Mesendoderm (in vitro differentiated cells): ENCODE measurements at regions not wholly inside any gene's neighbourhood (a gene's known extent, or its start where the extent isn't known, plus 50 kb on each side); places are given as distances from the start of the nearest gene placed in this dataset.

ENCODE experiments used
- DNase-seq: peaks from one replicate; pipeline ENCODE4 v3.0.0; 2013
- H2AK5ac ChIP-seq: 2 replicates; pipeline ENCODE4 v1.6.1; 2013; ENCODE audit warnings: low read length, inconsistent platforms
- H2BK120ac ChIP-seq: 2 replicates; pipeline ENCODE4 v1.6.1; 2013; ENCODE audit warnings: low read depth, mild to moderate bottlenecking, low read length, moderate library complexity, mixed read lengths
- H2BK15ac ChIP-seq: replicated peaks from 2 replicates; pipeline ENCODE4 v1.6.1; 2013; ENCODE audit warnings: low read depth, mild to moderate bottlenecking, moderate library complexity
- H2BK5ac ChIP-seq: 2 replicates; pipeline ENCODE4 v1.6.1; 2013; ENCODE audit warnings: low read length, inconsistent platforms
- H3K18ac ChIP-seq: 2 replicates; pipeline ENCODE4 v1.6.1; 2013; ENCODE audit warnings: mild to moderate bottlenecking, low read length, mixed read lengths
- H3K23ac ChIP-seq: one replicate; pipeline ENCODE4 v1.6.1; 2013; ENCODE audit warnings: low read length
- H3K27ac ChIP-seq: 2 replicates; pipeline ENCODE4 v1.5.1; 2013; ENCODE audit warnings: low read depth, mild to moderate bottlenecking, inconsistent platforms, low read length, moderate library complexity
- H3K27me3 ChIP-seq: 2 replicates; pipeline ENCODE4 v1.6.1; 2013; ENCODE audit warnings: low read length, control low read depth, mild to moderate bottlenecking, inconsistent platforms; ENCODE audit not compliant: insufficient read depth, poor library complexity
- H3K36me3 ChIP-seq: 2 replicates; pipeline ENCODE4 v1.6.1; 2013; ENCODE audit warnings: low read length, inconsistent platforms; ENCODE audit not compliant: control insufficient read depth, insufficient read depth
- H3K4ac ChIP-seq: one replicate; pipeline ENCODE4 v1.6.1; 2013; ENCODE audit warnings: low read depth, mild to moderate bottlenecking, low read length, moderate library complexity
- H3K4me1 ChIP-seq: 2 replicates; pipeline ENCODE4 v1.6.1; 2013; ENCODE audit warnings: low read depth, low read length, inconsistent platforms; ENCODE audit not compliant: control insufficient read depth
- H3K4me2 ChIP-seq: 2 replicates; pipeline ENCODE4 v1.6.1; 2013; ENCODE audit warnings: low read length
- H3K4me3 ChIP-seq: 2 replicates; pipeline ENCODE4 v1.5.1; 2013; ENCODE audit warnings: mild to moderate bottlenecking, low read length
- H3K56ac ChIP-seq: one replicate; pipeline ENCODE4 v1.6.1; 2013; ENCODE audit warnings: low read length
- H3K79me1 ChIP-seq: 2 replicates; pipeline ENCODE4 v1.6.1; 2013; ENCODE audit warnings: low read length, inconsistent platforms
- H3K79me2 ChIP-seq: 2 replicates; pipeline ENCODE4 v1.6.1; 2013; ENCODE audit warnings: mild to moderate bottlenecking, low read length; ENCODE audit not compliant: control insufficient read depth, insufficient read depth
- H3K9ac ChIP-seq: 2 replicates; pipeline ENCODE4 v1.6.1; 2013; ENCODE audit warnings: low read length, inconsistent platforms
- H4K5ac ChIP-seq: one replicate; pipeline ENCODE4 v1.6.1; 2013; ENCODE audit warnings: low read length
- H4K8ac ChIP-seq: one replicate; pipeline ENCODE4 v1.6.1; 2013; ENCODE audit warnings: low read depth, mild to moderate bottlenecking, control low read depth, low read length, moderate library complexity
- WGBS: extraction: QIAGEN DNeasy Blood & Tissue Kit; methylation state at CpG from one replicate; pipeline ENCODE4 v1.1.7; 2013; ENCODE audit warnings: low lambda C conversion rate, missing lambda C conversion rate; ENCODE audit not compliant: insufficient coverage; ENCODE audit errors: extremely low coverage; 5-methylcytosine and 5-hydroxymethylcytosine counted together

DNA sequence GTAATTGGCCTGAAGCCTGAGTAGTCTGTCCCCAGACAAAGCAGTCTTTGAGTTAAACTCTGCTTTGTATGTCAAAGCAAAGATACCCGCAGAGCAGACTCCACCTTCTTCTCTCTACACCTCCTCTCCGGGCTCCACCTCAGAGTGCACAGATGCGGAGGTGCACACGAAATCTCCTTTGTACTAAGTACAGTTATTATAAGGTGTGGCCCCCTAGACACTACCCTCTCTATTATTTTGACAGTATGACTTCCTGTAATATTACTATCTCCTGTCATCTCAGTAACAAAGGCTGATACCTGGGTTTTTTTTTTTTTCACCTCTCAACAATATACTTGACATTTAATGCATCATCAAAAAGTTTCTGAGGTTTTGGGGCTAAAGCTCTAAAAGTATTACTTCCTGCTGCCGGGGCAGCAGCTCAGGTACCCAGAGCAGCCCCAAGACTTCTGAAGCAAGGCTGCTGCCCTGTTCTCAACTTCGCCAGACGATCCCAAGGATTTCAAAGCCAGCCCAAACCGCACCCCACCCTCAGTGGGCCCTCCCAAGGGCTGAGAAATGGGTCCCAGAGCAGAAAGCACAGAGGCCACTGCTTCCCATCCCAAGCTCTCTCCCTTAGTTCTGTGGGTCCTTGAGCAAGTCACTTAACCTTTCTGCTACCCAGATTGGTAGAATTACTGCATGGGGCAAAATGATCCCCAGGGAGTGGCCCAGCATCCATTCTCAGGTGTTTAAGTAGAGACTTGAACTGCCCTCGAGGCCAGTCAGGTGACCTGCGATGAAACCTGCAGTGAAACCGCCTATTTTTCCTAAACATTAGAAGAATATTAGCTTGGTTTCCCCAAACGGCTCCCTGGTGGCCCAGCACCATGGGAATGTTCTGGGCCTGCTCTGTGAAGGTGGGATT is 180.6 kb downstream of the FOXO1 start:
- no peak overlapping the region for H4K8ac ChIP-seq
- no peaks in the 10 kb centered on the region for H3K79me2 ChIP-seq
- H3K18ac ChIP-seq, result no peak overlapping the region
- H3K79me1 ChIP-seq, result no peaks in the 10 kb centered on the region
- no peak overlapping the region for H3K4me3 ChIP-seq
- no peak overlapping the region for H3K4ac ChIP-seq
- H3K4me2 ChIP-seq, result no peak overlapping the region
- H3K4me1 ChIP-seq, result no peaks in the 10 kb centered on the region
- H4K5ac ChIP-seq, result no peak overlapping the region
- H3K36me3 ChIP-seq, result no peaks in the 10 kb centered on the region
- DNase-seq, result no peak
- no peak overlapping the region for H3K27ac ChIP-seq
- H2BK120ac ChIP-seq, result no peak overlapping the region
- H3K9ac ChIP-seq, result no peak overlapping the region
- no peak overlapping the region for H2BK5ac ChIP-seq
- H2BK15ac ChIP-seq, result no peak overlapping the region
- H3K56ac ChIP-seq, result no peak overlapping the region
- no peak overlapping the region for H2AK5ac ChIP-seq
- no peak overlapping the region for H3K23ac ChIP-seq
- no CpG with 5 or more reads among the region's 12 CpGs for WGBS
- H3K27me3 ChIP-seq, result no peaks in the 10 kb centered on the region

- no peak overlapping the region for H3K4ac ChIP-seq
- no peak overlapping the region for H3K9ac ChIP-seq
- no peak overlapping the region for H2AK5ac ChIP-seq
- no peaks in the 10 kb centered on the region for H3K79me1 ChIP-seq
- no peaks in the 10 kb centered on the region for H3K4me1 ChIP-seq
- DNase-seq, result no peak
- no peak overlapping the region for H3K56ac ChIP-seq
- H3K18ac ChIP-seq, result no peak overlapping the region
- H3K23ac ChIP-seq, result no peak overlapping the region
- H3K27me3 ChIP-seq, result no peaks in the 10 kb centered on the region
- H4K8ac ChIP-seq, result no peak overlapping the region
- H3K36me3 ChIP-seq, result no peaks in the 10 kb centered on the region
- H2BK120ac ChIP-seq, result no peak overlapping the region
- no peaks in the 10 kb centered on the region for H3K79me2 ChIP-seq
- no CpG with 5 or more reads among the region's 12 CpGs for WGBS
- H4K5ac ChIP-seq, result no peak overlapping the region
- no peak overlapping the region for H2BK15ac ChIP-seq
- H3K4me3 ChIP-seq, result no peak overlapping the region
- H3K27ac ChIP-seq, result no peak overlapping the region
- H2BK5ac ChIP-seq, result no peak overlapping the region
- no peak overlapping the region for H3K4me2 ChIP-seq
These were observed 179.8 kb downstream of the FOXO1 start for GRCh38 chr13:40486518-40487163.

DNA sequence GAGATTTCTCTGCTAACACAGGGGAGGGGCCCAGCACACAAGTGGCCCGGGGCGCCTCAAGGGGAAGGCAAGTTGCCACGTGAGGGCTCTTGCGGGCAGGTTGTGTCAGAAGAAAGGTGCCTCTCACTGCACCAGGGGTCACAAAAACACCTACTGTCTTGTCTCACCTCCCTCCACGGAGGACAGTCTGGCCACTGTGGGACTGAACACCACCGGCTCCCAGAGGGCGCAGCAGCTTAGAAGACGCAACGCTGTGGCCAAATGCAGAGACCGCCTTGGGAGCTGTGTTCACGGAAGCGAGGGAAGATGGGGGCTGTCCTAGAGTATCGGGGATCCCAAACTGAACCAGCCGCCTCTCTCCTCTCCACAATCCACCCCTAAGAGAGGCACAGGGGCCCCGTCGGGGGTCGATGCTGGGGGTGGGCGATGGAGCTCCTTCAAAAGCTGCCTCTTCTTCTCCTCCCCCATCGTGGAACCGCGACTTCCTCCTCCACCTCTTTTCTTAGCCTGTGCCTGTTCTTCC is 177.5 kb downstream of the FOXO1 start:
- no peak overlapping the region for H2BK120ac ChIP-seq
- no peak overlapping the region for H3K27ac ChIP-seq
- H3K79me2 ChIP-seq, result no peaks in the 10 kb centered on the region
- no peaks in the 10 kb centered on the region for H3K79me1 ChIP-seq
- H3K9ac ChIP-seq, result no peak overlapping the region
- H3K4me3 ChIP-seq, result no peak overlapping the region
- H2BK15ac ChIP-seq, result no peak overlapping the region
- H3K18ac ChIP-seq, result no peak overlapping the region
- H2AK5ac ChIP-seq, result no peak overlapping the region
- H4K8ac ChIP-seq, result no peak overlapping the region
- no peaks in the 10 kb centered on the region for H3K36me3 ChIP-seq
- no CpG with 5 or more reads among the region's 21 CpGs for WGBS
- H4K5ac ChIP-seq, result no peak overlapping the region
- DNase-seq, result no peak
- no peaks in the 10 kb centered on the region for H3K4me1 ChIP-seq
- H3K23ac ChIP-seq, result no peak overlapping the region
- no peak overlapping the region for H3K56ac ChIP-seq
- no peak overlapping the region for H2BK5ac ChIP-seq
- no peak overlapping the region for H3K4ac ChIP-seq
- H3K4me2 ChIP-seq, result no peak overlapping the region
- H3K27me3 ChIP-seq, result no peaks in the 10 kb centered on the region

- no peaks in the 10 kb centered on the region for H3K79me2 ChIP-seq
- no peak for DNase-seq
- H2BK5ac ChIP-seq, result no peak overlapping the region
- H3K4me2 ChIP-seq, result no peak overlapping the region
- H3K23ac ChIP-seq, result no peak overlapping the region
- no peak overlapping the region for H3K18ac ChIP-seq
- peaks cover 1% of the 10 kb centered on the region for H3K4me1 ChIP-seq
- H3K36me3 ChIP-seq, result no peaks in the 10 kb centered on the region
- WGBS, result no CpG with 5 or more reads among the region's 7 CpGs
- H3K27me3 ChIP-seq, result no peaks in the 10 kb centered on the region
- no peak overlapping the region for H2BK15ac ChIP-seq
- H3K4ac ChIP-seq, result no peak overlapping the region
- no peaks in the 10 kb centered on the region for H3K79me1 ChIP-seq
- H3K4me3 ChIP-seq, result no peak overlapping the region
- H3K56ac ChIP-seq, result no peak overlapping the region
- H3K27ac ChIP-seq, result no peak overlapping the region
- no peak overlapping the region for H2AK5ac ChIP-seq
- H4K8ac ChIP-seq, result no peak overlapping the region
- H4K5ac ChIP-seq, result no peak overlapping the region
- no peak overlapping the region for H3K9ac ChIP-seq
- no peak overlapping the region for H2BK120ac ChIP-seq
These were observed 176.2 kb downstream of the FOXO1 start for GRCh38 chr13:40490086-40490758.

GRCh38 chr13:40492511-40492910 is 173.9 kb downstream of the FOXO1 start:
- Histone ChIP-seq H3K36me3 (no peaks in the 10 kb centered on the region), H3K9ac (no peak overlapping the region), H2BK5ac (no peak overlapping the region), H3K56ac (no peak overlapping the region), H3K4ac (no peak overlapping the region), H3K4me2 (no peak overlapping the region), H3K27me3 (no peaks in the 10 kb centered on the region), H3K79me1 (no peaks in the 10 kb centered on the region), H3K4me1 (peaks cover 4% of the 10 kb centered on the region), H2BK120ac (no peak overlapping the region), H3K79me2 (no peaks in the 10 kb centered on the region), H4K8ac (no peak overlapping the region), H3K27ac (no peak overlapping the region), H3K4me3 (no peak overlapping the region), H3K18ac (no peak overlapping the region), H3K23ac (no peak overlapping the region), H2AK5ac (no peak overlapping the region), H2BK15ac (no peak overlapping the region), H4K5ac (no peak overlapping the region)
- no CpG with 5 or more reads among the region's 9 CpGs for WGBS
- DNase-seq, result no peak
